DND-41 (cell line): ENCODE measurements at regions not wholly inside any gene's neighbourhood (a gene's known extent, or its start where the extent isn't known, plus 50 kb on each side); places are given as distances from the start of the nearest gene placed in this dataset.
A peak's percentile ranks its signal among the peaks of the same experiment; 100 is the strongest.

Experiments used
- ATAC-seq: fragments of 200-7000 bp; cut with Tn5 transposase; 3 replicates; pipeline ENCODE4 v1.9.1; 2021; ENCODE audit warnings: low read depth; ENCODE audit not compliant: insufficient read depth
- DNase-seq: peaks from one replicate; pipeline ENCODE4 v3.0.0-alpha.2; 2020
- H2AFZ ChIP-seq: 2 replicates; pipeline ENCODE4 v1.6.0; 2012; ENCODE audit warnings: low read depth, low read length
- H3K27ac ChIP-seq: 2 replicates; pipeline ENCODE4 v1.5.1; 2012; ENCODE audit warnings: low read length, inconsistent platforms
- H3K27me3 ChIP-seq: fragments of 200-600 bp; sonication (generic); 2 replicates; pipeline ENCODE4 v1.6.0; 2012; ENCODE audit warnings: low read length, mild to moderate bottlenecking, inconsistent platforms; ENCODE audit not compliant: insufficient read depth, poor library complexity
- H3K36me3 ChIP-seq: 2 replicates; pipeline ENCODE4 v1.5.1; 2012; ENCODE audit warnings: low read length, inconsistent platforms; ENCODE audit not compliant: insufficient read depth
- H3K4me1 ChIP-seq: 2 replicates; pipeline ENCODE4 v1.5.1; 2012; ENCODE audit warnings: mild to moderate bottlenecking, low read length; ENCODE audit not compliant: insufficient read depth
- H3K4me2 ChIP-seq: 2 replicates; pipeline ENCODE4 v1.6.0; 2012; ENCODE audit warnings: mild to moderate bottlenecking, moderate library complexity, low read length, inconsistent platforms; ENCODE audit not compliant: insufficient read depth
- H3K4me3 ChIP-seq, 2 experiments: fragments of 200-600 bp in 1 of 2; shearing (Covaris generic) in 1 of 2; 2 replicates each; pipeline ENCODE4 v1.5.1; 2012 to 2016; ENCODE audit warnings: inconsistent platforms in 2 of 2, low read length in 2 of 2, mild to moderate bottlenecking in 2 of 2, low read depth in 1 of 2, moderate library complexity in 1 of 2
- H3K79me2 ChIP-seq: 2 replicates; pipeline ENCODE4 v1.6.0; 2012; ENCODE audit warnings: low read length, inconsistent platforms; ENCODE audit not compliant: insufficient read depth
- H3K9ac ChIP-seq: 2 replicates; pipeline ENCODE4 v1.6.0; 2012; ENCODE audit warnings: low read depth, mild to moderate bottlenecking, inconsistent platforms, low read length, moderate library complexity
- H3K9me3 ChIP-seq: 2 replicates; pipeline ENCODE4 v1.5.1; 2012; ENCODE audit warnings: low read length, moderate library complexity, mild to moderate bottlenecking, inconsistent platforms; ENCODE audit not compliant: insufficient read depth, severe bottlenecking
- H4K20me1 ChIP-seq: 2 replicates; pipeline ENCODE4 v1.6.0; 2012; ENCODE audit warnings: low read length; ENCODE audit not compliant: insufficient read depth
- CTCF ChIP-seq: IDR thresholded peaks from 2 replicates; pipeline ENCODE4 v1.5.1; 2012; ENCODE audit warnings: borderline replicate concordance, low read length, moderate library complexity, mild to moderate bottlenecking; ENCODE audit not compliant: poor library complexity, severe bottlenecking; ENCODE audit errors: extremely low read depth
- EZH2 ChIP-seq: IDR thresholded peaks from 3 replicates; pipeline ENCODE4 v1.6.1; 2012; ENCODE audit warnings: borderline replicate concordance, low read depth, mild to moderate bottlenecking, moderate library complexity, low read length, inconsistent platforms; ENCODE audit not compliant: severe bottlenecking

- Histone ChIP-seq H4K20me1 (no peaks in the 10 kb centered on the region), H3K36me3 (no peaks in the 10 kb centered on the region), H3K9me3 (no peaks in the 10 kb centered on the region), H3K27ac (no peak overlapping the region), H3K4me3 (no peak overlapping the region), H3K4me1 (no peaks in the 10 kb centered on the region), H3K79me2 (no peaks in the 10 kb centered on the region), H3K9ac (no peak overlapping the region), H3K27me3 (peaks cover 10% of the 10 kb centered on the region), H2AFZ (no peak overlapping the region), H3K4me2 (no peak overlapping the region)
- no peak for TF ChIP-seq CTCF
- no peak for TF ChIP-seq EZH2
- DNase-seq (no peak), ATAC-seq (no peak)
Observed at GRCh38 chr9:120326049-120326693, 253.8 kb downstream of the CDK5RAP2 start.

GRCh38 chr9:120324996-120325642, 254.8 kb downstream of the CDK5RAP2 start:
- Histone ChIP-seq H4K20me1 (no peaks in the 10 kb centered on the region), H3K9me3 (no peaks in the 10 kb centered on the region), H3K4me3 (no peak overlapping the region), H2AFZ (no peak overlapping the region), H3K4me2 (no peak overlapping the region), H3K79me2 (no peaks in the 10 kb centered on the region), H3K9ac (no peak overlapping the region), H3K27ac (no peak overlapping the region), H3K36me3 (no peaks in the 10 kb centered on the region), H3K4me1 (no peaks in the 10 kb centered on the region), H3K27me3 (peaks cover 1% of the 10 kb centered on the region)
- no peak for ATAC-seq
- DNase-seq, result no peak
- TF ChIP-seq EZH2 (no peak), CTCF (peak; percentile 33)

- no peak overlapping the region for H3K4me3 ChIP-seq
- DNase-seq (no peak), ATAC-seq (no peak)
- no peaks in the 10 kb centered on the region for H3K79me2 ChIP-seq
- TF ChIP-seq EZH2, result no peak
- no peak for TF ChIP-seq CTCF
- H3K27ac ChIP-seq, result no peak overlapping the region
- no peaks in the 10 kb centered on the region for H4K20me1 ChIP-seq
- H3K27me3 ChIP-seq, result no peaks in the 10 kb centered on the region
- H3K4me1 ChIP-seq, result no peaks in the 10 kb centered on the region
- H3K36me3 ChIP-seq, result no peaks in the 10 kb centered on the region
- no peaks in the 10 kb centered on the region for H3K9me3 ChIP-seq
- no peak overlapping the region for H3K4me2 ChIP-seq
- H3K9ac ChIP-seq, result no peak overlapping the region
- H2AFZ ChIP-seq, result no peak overlapping the region
Observed at GRCh38 chr9:120324461-120324860, 255.5 kb downstream of the CDK5RAP2 start.
